ENCODE measurements at regions not wholly inside any gene's neighbourhood (a gene's known extent, or its start where the extent isn't known, plus 50 kb on each side); places are given as distances from the start of the nearest gene placed in this dataset.

GRCh38 chr18:8970843-8971242, 131.7 kb upstream of the NDUFV2 start:
- TF ChIP-seq POLR2A (IDR thresholded peaks at IDR 0.05) (no peak), CTCF (IDR thresholded peaks at IDR 0.05) (no peak), POLR2AphosphoS5 (IDR thresholded peaks at IDR 0.05) (no peak), EP300 (IDR thresholded peaks at IDR 0.05; ENCODE audit: low read depth) (no peak)

All from transverse colon (tissue), 4 donors.